KMS-11 (cell line): ENCODE measurements at regions not wholly inside any gene's neighbourhood (a gene's known extent, or its start where the extent isn't known, plus 50 kb on each side); places are given as distances from the start of the nearest gene placed in this dataset.

ENCODE experiments used
- H2AFZ ChIP-seq: fragments of 200-600 bp; sonication (generic); 2 replicates; pipeline ENCODE4 v1.6.1; 2016; ENCODE audit warnings: antibody characterized with exemption, mixed run types, low read depth
- H3K27ac ChIP-seq: fragments of 200-600 bp; sonication (generic); 2 replicates; pipeline ENCODE4 v1.6.1; 2016; ENCODE audit warnings: mild to moderate bottlenecking, mixed run types
- H3K27me3 ChIP-seq: fragments of 200-600 bp; sonication (generic); 2 replicates; pipeline ENCODE4 v1.6.1; 2017; ENCODE audit warnings: mild to moderate bottlenecking, low read depth, mixed run types, moderate library complexity; ENCODE audit not compliant: insufficient read depth
- H3K36me3 ChIP-seq: fragments of 200-600 bp; sonication (generic); 2 replicates; pipeline ENCODE4 v1.6.1; 2017; ENCODE audit warnings: mild to moderate bottlenecking, mixed run types; ENCODE audit not compliant: insufficient read depth
- H3K4me1 ChIP-seq: fragments of 200-600 bp; sonication (generic); 2 replicates; pipeline ENCODE4 v1.6.1; 2016; ENCODE audit warnings: mild to moderate bottlenecking, low read depth, mixed run types; ENCODE audit not compliant: poor library complexity, severe bottlenecking
- H3K4me2 ChIP-seq: fragments of 200-600 bp; sonication (generic); 2 replicates; pipeline ENCODE4 v1.7.0; 2016; ENCODE audit warnings: mild to moderate bottlenecking, mixed run types
- H3K4me3 ChIP-seq: fragments of 200-600 bp; sonication (generic); IDR thresholded peaks from 2 replicates; pipeline ENCODE4 v1.6.1; 2017; ENCODE audit warnings: low read depth, low read length, mixed read lengths; ENCODE audit not compliant: insufficient read depth
- H3K79me2 ChIP-seq: fragments of 200-600 bp; sonication (generic); 2 replicates; pipeline ENCODE4 v1.6.1; 2016; ENCODE audit warnings: low read depth, mixed run types; ENCODE audit not compliant: insufficient read depth
- H3K9ac ChIP-seq: fragments of 200-600 bp; sonication (generic); 2 replicates; pipeline ENCODE4 v1.6.1; 2016; ENCODE audit warnings: mild to moderate bottlenecking, mixed run types
- H4K20me1 ChIP-seq: fragments of 200-600 bp; sonication (generic); 2 replicates; pipeline ENCODE4 v1.6.1; 2016; ENCODE audit warnings: mild to moderate bottlenecking, mixed run types; ENCODE audit not compliant: insufficient read depth
- CTCF ChIP-seq: fragments of 200-600 bp; sonication (generic); conservative IDR thresholded peaks from 2 replicates; pipeline ENCODE4 v1.6.1; 2017; ENCODE audit warnings: low read depth, mild to moderate bottlenecking, antibody characterized with exemption, low read length, moderate library complexity, mixed read lengths

GRCh38 chr5:54876976-54877375, 108.4 kb downstream of the ESM1 start:
- Histone ChIP-seq H3K4me2 (no peak overlapping the region), H3K79me2 (no peaks in the 10 kb centered on the region), H2AFZ (no peak overlapping the region), H3K4me1 (peaks cover 14% of the 10 kb centered on the region), H3K4me3 (no peak overlapping the region), H4K20me1 (no peaks in the 10 kb centered on the region), H3K36me3 (no peaks in the 10 kb centered on the region), H3K27ac (no peak overlapping the region), H3K9ac (no peak overlapping the region), H3K27me3 (no peaks in the 10 kb centered on the region)
- no peak for TF ChIP-seq CTCF

- H3K27me3 ChIP-seq, result no peaks in the 10 kb centered on the region
- no peak overlapping the region for H3K27ac ChIP-seq
- H3K4me3 ChIP-seq, result no peak overlapping the region
- H2AFZ ChIP-seq, result no peak overlapping the region
- H3K4me2 ChIP-seq, result no peak overlapping the region
- no peaks in the 10 kb centered on the region for H4K20me1 ChIP-seq
- H3K9ac ChIP-seq, result no peak overlapping the region
- no peaks in the 10 kb centered on the region for H3K79me2 ChIP-seq
- TF ChIP-seq CTCF, result no peak
- no peaks in the 10 kb centered on the region for H3K36me3 ChIP-seq
- peaks cover 14% of the 10 kb centered on the region for H3K4me1 ChIP-seq
Observed at GRCh38 chr5:54876556-54876955, 108.8 kb downstream of the ESM1 start.

- no peak for TF ChIP-seq CTCF
- H3K4me2 ChIP-seq, result no peak overlapping the region
- no peaks in the 10 kb centered on the region for H3K79me2 ChIP-seq
- no peak overlapping the region for H3K9ac ChIP-seq
- peaks cover 14% of the 10 kb centered on the region for H3K4me1 ChIP-seq
- no peak overlapping the region for H3K4me3 ChIP-seq
- H3K27me3 ChIP-seq, result no peaks in the 10 kb centered on the region
- H2AFZ ChIP-seq, result no peak overlapping the region
- no peaks in the 10 kb centered on the region for H4K20me1 ChIP-seq
- no peaks in the 10 kb centered on the region for H3K36me3 ChIP-seq
- no peak overlapping the region for H3K27ac ChIP-seq
Observed at GRCh38 chr5:54874337-54875021, 110.9 kb downstream of the ESM1 start.

GRCh38 chr5:54873691-54874090, 111.7 kb downstream of the ESM1 start:
- no peak overlapping the region for H3K9ac ChIP-seq
- H3K4me3 ChIP-seq, result no peak overlapping the region
- H3K27me3 ChIP-seq, result no peaks in the 10 kb centered on the region
- no peaks in the 10 kb centered on the region for H4K20me1 ChIP-seq
- TF ChIP-seq CTCF, result no peak
- no peak overlapping the region for H3K27ac ChIP-seq
- H3K36me3 ChIP-seq, result no peaks in the 10 kb centered on the region
- H3K4me1 ChIP-seq, result peaks cover 14% of the 10 kb centered on the region
- H3K4me2 ChIP-seq, result no peak overlapping the region
- H3K79me2 ChIP-seq, result no peaks in the 10 kb centered on the region
- H2AFZ ChIP-seq, result no peak overlapping the region
